ENCODE measurements at regions not wholly inside any gene's neighbourhood (a gene's known extent, or its start where the extent isn't known, plus 50 kb on each side); places are given as distances from the start of the nearest gene placed in this dataset.

GRCh38 chr2:157952558-157952957, 76.4 kb upstream of the ACVR1 start:
- ChIA-PET CTCF (no interaction called here), POLR2A (no interaction called here)
- Histone ChIP-seq H3K4me1 (ENCODE audit: control insufficient read depth, insufficient read depth, low read length) (no peaks in the 10 kb centered on the region), H3K27ac (ENCODE audit: extremely low read depth, low read depth, low read length) (no peak overlapping the region), H3K4me3 (ENCODE audit: low read depth, low read length) (no peak overlapping the region), H3K36me3 (ENCODE audit: control insufficient read depth in 2 of 2, insufficient read depth in 1 of 2, low read length in 2 of 2) (no peaks in the 10 kb centered on the region), H3K9me3 (ENCODE audit: control insufficient read depth, insufficient read depth, low read depth, low read length) (no peaks in the 10 kb centered on the region)
- TF ChIP-seq ZNF138 (tag by site-specific recombination; IDR thresholded peaks at IDR 0.05; ENCODE audit: borderline replicate concordance) (no peak), ZNF223 (tag by site-specific recombination; IDR thresholded peaks at IDR 0.05) (no peak), KLF10 (tag by site-specific recombination; IDR thresholded peaks at IDR 0.05) (no peak), ZNF132 (tag by site-specific recombination; IDR thresholded peaks at IDR 0.05; ENCODE audit: borderline replicate concordance) (no peak), ZNF677 (tag by site-specific recombination; IDR thresholded peaks at IDR 0.05) (no peak), ZSCAN16 (tag by site-specific recombination; IDR thresholded peaks at IDR 0.05) (no peak), ZNF398 (tag by site-specific recombination; IDR thresholded peaks at IDR 0.05) (no peak), MZF1 (tag by site-specific recombination; IDR thresholded peaks at IDR 0.05; ENCODE audit: borderline replicate concordance) (no peak), ZBTB20 (tag by site-specific recombination; IDR thresholded peaks at IDR 0.05) (no peak)
- TF ChIP-seq, protein P1, sequence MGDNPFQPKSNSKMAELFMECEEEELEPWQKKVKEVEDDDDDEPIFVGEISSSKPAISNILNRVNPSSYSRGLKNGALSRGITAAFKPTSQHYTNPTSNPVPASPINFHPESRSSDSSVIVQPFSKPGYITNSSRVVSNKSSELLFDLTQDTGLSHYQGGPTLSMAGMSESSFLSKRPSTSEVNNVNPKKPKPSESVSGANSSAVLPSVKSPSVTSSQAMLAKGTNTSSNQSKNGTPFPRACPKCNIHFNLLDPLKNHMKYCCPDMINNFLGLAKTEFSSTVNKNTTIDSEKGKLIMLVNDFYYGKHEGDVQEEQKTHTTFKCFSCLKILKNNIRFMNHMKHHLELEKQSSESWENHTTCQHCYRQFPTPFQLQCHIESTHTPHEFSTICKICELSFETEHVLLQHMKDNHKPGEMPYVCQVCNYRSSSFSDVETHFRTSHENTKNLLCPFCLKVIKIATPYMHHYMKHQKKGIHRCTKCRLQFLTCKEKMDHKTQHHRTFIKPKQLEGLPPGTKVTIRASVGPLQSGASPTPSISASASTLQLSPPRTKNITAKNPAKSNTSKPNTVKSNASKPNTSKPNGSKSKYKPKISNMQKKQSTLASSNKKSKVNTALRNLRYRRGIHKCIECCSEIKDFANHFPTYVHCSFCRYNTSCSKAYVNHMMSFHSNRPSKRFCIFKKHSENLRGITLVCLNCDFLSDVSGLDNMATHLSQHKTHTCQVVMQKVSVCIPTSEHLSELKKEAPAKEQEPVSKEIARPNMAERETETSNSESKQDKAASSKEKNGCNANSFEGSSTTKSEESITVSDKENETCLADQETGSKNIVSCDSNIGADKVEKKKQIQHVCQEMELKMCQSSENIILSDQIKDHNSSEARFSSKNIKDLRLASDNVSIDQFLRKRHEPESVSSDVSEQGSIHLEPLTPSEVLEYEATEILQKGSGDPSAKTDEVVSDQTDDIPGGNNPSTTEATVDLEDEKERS (tag by site-specific recombination; IDR thresholded peaks at IDR 0.05) = no peak

DNA sequence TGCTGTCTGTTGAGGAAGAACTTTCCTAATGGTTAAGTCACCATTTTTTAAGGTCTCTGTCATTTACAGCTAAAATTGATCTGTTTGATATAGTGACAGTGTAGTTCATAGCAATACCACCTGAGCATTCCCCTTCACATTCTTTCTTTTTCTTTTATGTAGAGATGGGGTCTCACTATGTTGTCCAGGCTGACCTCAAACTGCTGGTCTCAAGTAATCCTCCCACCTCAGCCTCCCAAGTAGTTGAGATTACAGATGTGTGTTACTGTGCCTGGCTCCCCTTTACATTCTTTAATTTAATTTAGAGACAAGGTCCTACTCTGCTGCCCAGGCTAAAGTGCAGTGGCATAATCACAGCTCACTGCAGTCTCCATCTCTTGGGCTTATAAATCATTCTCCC, 72.7 kb upstream of the ACVR1 start:
- POLR2A ChIA-PET = no interaction called here
- TF ChIP-seq ZNF660 (tag by site-specific recombination; IDR thresholded peaks at IDR 0.05) = no peak
- no peak for TF ChIP-seq ZFP69B (tag by site-specific recombination; IDR thresholded peaks at IDR 0.05)
- no peak for TF ChIP-seq ZNF341 (tag by site-specific recombination; IDR thresholded peaks at IDR 0.05; ENCODE audit: low read depth)
- TF ChIP-seq, protein P2, sequence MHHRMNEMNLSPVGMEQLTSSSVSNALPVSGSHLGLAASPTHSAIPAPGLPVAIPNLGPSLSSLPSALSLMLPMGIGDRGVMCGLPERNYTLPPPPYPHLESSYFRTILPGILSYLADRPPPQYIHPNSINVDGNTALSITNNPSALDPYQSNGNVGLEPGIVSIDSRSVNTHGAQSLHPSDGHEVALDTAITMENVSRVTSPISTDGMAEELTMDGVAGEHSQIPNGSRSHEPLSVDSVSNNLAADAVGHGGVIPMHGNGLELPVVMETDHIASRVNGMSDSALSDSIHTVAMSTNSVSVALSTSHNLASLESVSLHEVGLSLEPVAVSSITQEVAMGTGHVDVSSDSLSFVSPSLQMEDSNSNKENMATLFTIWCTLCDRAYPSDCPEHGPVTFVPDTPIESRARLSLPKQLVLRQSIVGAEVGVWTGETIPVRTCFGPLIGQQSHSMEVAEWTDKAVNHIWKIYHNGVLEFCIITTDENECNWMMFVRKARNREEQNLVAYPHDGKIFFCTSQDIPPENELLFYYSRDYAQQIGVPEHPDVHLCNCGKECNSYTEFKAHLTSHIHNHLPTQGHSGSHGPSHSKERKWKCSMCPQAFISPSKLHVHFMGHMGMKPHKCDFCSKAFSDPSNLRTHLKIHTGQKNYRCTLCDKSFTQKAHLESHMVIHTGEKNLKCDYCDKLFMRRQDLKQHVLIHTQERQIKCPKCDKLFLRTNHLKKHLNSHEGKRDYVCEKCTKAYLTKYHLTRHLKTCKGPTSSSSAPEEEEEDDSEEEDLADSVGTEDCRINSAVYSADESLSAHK (tag by site-specific recombination; IDR thresholded peaks at IDR 0.05) = no peak
- TF ChIP-seq IKZF3 (tag by site-specific recombination; IDR thresholded peaks at IDR 0.05) = no peak
- no peak for TF ChIP-seq ZBTB17 (tag by site-specific recombination; IDR thresholded peaks at IDR 0.05)
- TF ChIP-seq ZNF701 (tag by site-specific recombination; IDR thresholded peaks at IDR 0.05) = no peak
- TF ChIP-seq TCF7L2 (IDR thresholded peaks at IDR 0.05; ENCODE audit: borderline replicate concordance, low read depth, low read length) = no peak
- TF ChIP-seq, protein P3, sequence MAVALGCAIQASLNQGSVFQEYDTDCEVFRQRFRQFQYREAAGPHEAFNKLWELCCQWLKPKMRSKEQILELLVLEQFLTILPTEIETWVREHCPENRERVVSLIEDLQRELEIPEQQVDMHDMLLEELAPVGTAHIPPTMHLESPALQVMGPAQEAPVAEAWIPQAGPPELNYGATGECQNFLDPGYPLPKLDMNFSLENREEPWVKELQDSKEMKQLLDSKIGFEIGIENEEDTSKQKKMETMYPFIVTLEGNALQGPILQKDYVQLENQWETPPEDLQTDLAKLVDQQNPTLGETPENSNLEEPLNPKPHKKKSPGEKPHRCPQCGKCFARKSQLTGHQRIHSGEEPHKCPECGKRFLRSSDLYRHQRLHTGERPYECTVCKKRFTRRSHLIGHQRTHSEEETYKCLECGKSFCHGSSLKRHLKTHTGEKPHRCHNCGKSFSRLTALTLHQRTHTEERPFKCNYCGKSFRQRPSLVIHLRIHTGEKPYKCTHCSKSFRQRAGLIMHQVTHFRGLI (tag by site-specific recombination; IDR thresholded peaks at IDR 0.05) = no peak
- TF ChIP-seq, protein P4, sequence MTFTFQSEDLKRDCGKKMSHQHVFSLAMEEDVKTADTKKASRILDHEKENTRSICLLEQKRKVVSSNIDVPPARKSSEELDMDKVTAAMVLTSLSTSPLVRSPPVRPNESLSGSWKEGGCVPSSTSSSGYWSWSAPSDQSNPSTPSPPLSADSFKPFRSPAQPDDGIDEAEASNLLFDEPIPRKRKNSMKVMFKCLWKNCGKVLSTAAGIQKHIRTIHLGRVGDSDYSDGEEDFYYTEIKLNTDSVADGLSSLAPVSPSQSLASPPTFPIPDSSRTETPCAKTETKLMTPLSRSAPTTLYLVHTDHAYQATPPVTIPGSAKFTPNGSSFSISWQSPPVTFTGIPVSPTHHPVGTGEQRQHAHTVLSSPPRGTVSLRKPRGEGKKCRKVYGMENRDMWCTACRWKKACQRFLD (tag by site-specific recombination; IDR thresholded peaks at IDR 0.05) = no peak
- no peak for TF ChIP-seq ZNF544 (tag by site-specific recombination; IDR thresholded peaks at IDR 0.05)
- TF ChIP-seq KLF1 (tag by site-specific recombination; IDR thresholded peaks at IDR 0.05) = no peak
- TF ChIP-seq YY1 (tag by site-specific recombination; IDR thresholded peaks at IDR 0.05) = no peak
- no peak for TF ChIP-seq RBAK (tag by site-specific recombination; IDR thresholded peaks at IDR 0.05)
- TF ChIP-seq ZNF560 (tag by site-specific recombination; IDR thresholded peaks at IDR 0.05; ENCODE audit: borderline replicate concordance) = no peak
- no peak for TF ChIP-seq ZNF792 (tag by site-specific recombination; IDR thresholded peaks at IDR 0.05)
- no peak for TF ChIP-seq ZNF626 (tag by site-specific recombination; IDR thresholded peaks at IDR 0.05)
- TF ChIP-seq ZNF621 (tag by site-specific recombination; IDR thresholded peaks at IDR 0.05) = no peak
- no peak for TF ChIP-seq ZNF223 (tag by site-specific recombination; IDR thresholded peaks at IDR 0.05)
- H3K9me3 ChIP-seq (ENCODE audit: control insufficient read depth, insufficient read depth, low read depth, low read length) = no peaks in the 10 kb centered on the region
- CTCF ChIA-PET = interaction anchor here (0.5 kb wide), 2 partner anchors 55 to 60 kb away, joined by 3 to 4 read pairs; no protein-coding TSS in a partner anchor
- no peak overlapping the region for H3K27ac ChIP-seq (ENCODE audit: extremely low read depth, low read depth, low read length)
- H3K36me3 ChIP-seq (ENCODE audit: control insufficient read depth in 2 of 2, insufficient read depth in 1 of 2, low read length in 2 of 2) = no peaks in the 10 kb centered on the region
- H3K4me3 ChIP-seq (ENCODE audit: low read depth, low read length) = no peak overlapping the region
- no peaks in the 10 kb centered on the region for H3K4me1 ChIP-seq (ENCODE audit: control insufficient read depth, insufficient read depth, low read length)
